PFSK-1 (cell line): ENCODE measurements at regions not wholly inside any gene's neighbourhood (a gene's known extent, or its start where the extent isn't known, plus 50 kb on each side); places are given as distances from the start of the nearest gene placed in this dataset.

Experiments
- FOXP2 ChIP-seq: optimal IDR thresholded peaks from 2 replicates; pipeline ENCODE3; 2011; ENCODE audit warnings: borderline replicate concordance, control low read depth, inconsistent platforms; ENCODE audit not compliant: insufficient read depth; ENCODE audit errors: extremely low read length, extremely low read depth
- POLR2AphosphoS5 ChIP-seq: IDR thresholded peaks from 2 replicates; pipeline ENCODE4 v1.6.1; 2012; ENCODE audit warnings: low read depth, mild to moderate bottlenecking, control low read depth, low read length, moderate library complexity
- REST ChIP-seq, 2 experiments: IDR thresholded peaks; 2 replicates each; pipeline versions ENCODE4 v1.6.1 to v1.8.0; 2011 to 2012; ENCODE audit warnings: low read depth in 2 of 2, low read length in 2 of 2, control low read depth in 1 of 2, inconsistent platforms in 1 of 2, mild to moderate bottlenecking in 1 of 2, moderate library complexity in 1 of 2; ENCODE audit not compliant: insufficient read depth in 1 of 2
- SIN3A ChIP-seq: IDR thresholded peaks from 2 replicates; pipeline ENCODE4 v1.6.1; 2012; ENCODE audit warnings: mild to moderate bottlenecking, low read length, moderate library complexity, borderline replicate concordance; ENCODE audit not compliant: insufficient read depth
- TAF1 ChIP-seq: IDR thresholded peaks from 2 replicates; pipeline ENCODE4 v1.6.1; 2012; ENCODE audit warnings: low read length, control low read depth, borderline replicate concordance; ENCODE audit not compliant: insufficient read depth

GRCh38 chr12:58670623-58671022, 249.7 kb downstream of the LRIG3 start:
- TF ChIP-seq POLR2AphosphoS5, result no peak
- no peak for TF ChIP-seq REST (IDR thresholded peaks at IDR 0.05; ENCODE audit: insufficient read depth in 1 of 2, low read depth in 2 of 2, low read length in 2 of 2)
- TF ChIP-seq SIN3A, result no peak
- no peak for TF ChIP-seq TAF1
- no peak for TF ChIP-seq FOXP2

- TF ChIP-seq FOXP2 (no peak), REST (IDR thresholded peaks at IDR 0.05; ENCODE audit: insufficient read depth in 1 of 2, low read depth in 2 of 2, low read length in 2 of 2) (no peak), POLR2AphosphoS5 (no peak), SIN3A (no peak), TAF1 (no peak)
These were observed 249.1 kb downstream of the LRIG3 start for GRCh38 chr12:58671196-58671595.

GRCh38 chr12:58673021-58673420, 247.3 kb downstream of the LRIG3 start:
- no peak for TF ChIP-seq FOXP2
- no peak for TF ChIP-seq TAF1
- no peak for TF ChIP-seq SIN3A
- TF ChIP-seq POLR2AphosphoS5, result no peak
- no peak for TF ChIP-seq REST (IDR thresholded peaks at IDR 0.05; ENCODE audit: insufficient read depth in 1 of 2, low read depth in 2 of 2, low read length in 2 of 2)

DNA sequence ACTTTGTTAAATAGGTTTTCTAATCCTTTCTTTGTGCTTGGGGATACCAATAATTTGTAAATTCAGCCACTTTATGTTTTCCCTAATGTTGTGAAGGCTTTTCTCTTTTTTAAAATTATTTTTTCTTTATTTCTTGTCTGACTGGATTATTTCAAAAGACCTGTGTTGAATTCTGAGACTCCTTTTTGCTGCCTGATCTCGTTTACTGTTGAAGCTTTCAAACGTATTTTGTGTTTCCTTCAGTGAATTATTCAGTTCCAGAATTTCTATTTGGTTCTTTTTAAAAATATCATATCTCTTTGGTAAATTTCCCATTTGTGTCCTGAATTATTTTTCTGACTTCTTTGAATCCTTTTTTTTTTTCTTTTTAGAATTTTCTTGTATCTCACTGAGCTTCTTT, 241.6 kb downstream of the LRIG3 start:
- no peak for TF ChIP-seq FOXP2
- TF ChIP-seq REST (IDR thresholded peaks at IDR 0.05; ENCODE audit: insufficient read depth in 1 of 2, low read depth in 2 of 2, low read length in 2 of 2), result no peak
- no peak for TF ChIP-seq POLR2AphosphoS5
- TF ChIP-seq SIN3A, result no peak
- no peak for TF ChIP-seq TAF1

- no peak for TF ChIP-seq TAF1
- no peak for TF ChIP-seq POLR2AphosphoS5
- TF ChIP-seq SIN3A, result no peak
- no peak for TF ChIP-seq FOXP2
- TF ChIP-seq REST (IDR thresholded peaks at IDR 0.05; ENCODE audit: insufficient read depth in 1 of 2, low read depth in 2 of 2, low read length in 2 of 2), result no peak
These were observed 238.6 kb downstream of the LRIG3 start for GRCh38 chr12:58681730-58682129.
